RCC 7860 (cell line): ENCODE measurements at regions not wholly inside any gene's neighbourhood (a gene's known extent, or its start where the extent isn't known, plus 50 kb on each side); places are given as distances from the start of the nearest gene placed in this dataset.

Experiments
- DNase-seq: peaks from one replicate; pipeline ENCODE4 v3.0.0-alpha.2; 2015; ENCODE audit warnings: low spot score
- FAIRE-seq: peaks from 2 replicates; lab custom pipeline; 2012; peaks lifted over from hg19 to GRCh38; lab: Jason Lieb, UNC

DNA sequence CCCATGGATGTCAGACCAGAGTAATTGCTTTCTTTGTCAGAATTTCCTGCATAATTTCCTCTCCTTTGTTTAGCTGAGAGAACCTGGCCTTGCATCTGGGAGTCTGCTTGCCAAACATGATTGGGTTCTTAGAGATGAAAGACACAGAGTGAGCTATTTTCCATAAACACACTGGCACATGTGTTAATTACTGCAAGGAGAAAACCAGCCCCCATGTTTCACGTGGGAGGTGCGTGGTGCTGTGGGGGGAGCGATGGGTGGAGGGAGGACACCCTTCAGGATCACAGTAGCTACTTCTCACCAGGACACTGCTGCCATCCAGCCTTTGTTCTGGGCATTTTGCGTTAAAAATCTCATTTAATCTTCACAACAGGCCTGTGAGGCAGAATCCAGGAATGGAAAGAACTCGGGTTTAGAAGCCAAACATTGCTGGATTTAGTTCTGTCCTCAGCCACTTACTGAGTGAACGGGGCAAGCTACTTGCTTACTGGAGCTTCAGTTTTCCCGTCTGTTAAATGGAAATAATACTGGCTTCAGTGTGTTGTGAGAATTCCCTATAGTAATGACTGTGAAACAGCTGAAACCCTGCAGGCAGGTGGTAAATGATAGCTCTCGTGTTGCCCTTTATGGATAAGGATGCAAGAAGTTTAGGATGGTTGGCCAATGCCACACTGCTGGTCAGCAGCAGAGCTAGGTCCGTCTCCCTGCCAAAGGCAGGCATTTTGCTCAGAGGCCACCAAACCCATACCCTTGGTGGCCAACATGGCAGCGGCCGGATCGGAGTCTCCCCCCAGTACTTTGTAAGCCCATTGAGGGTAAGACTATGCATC, 100.1 kb upstream of the ASAP2 start:
- FAIRE-seq: no peak
- DNase-seq: no peak

DNA sequence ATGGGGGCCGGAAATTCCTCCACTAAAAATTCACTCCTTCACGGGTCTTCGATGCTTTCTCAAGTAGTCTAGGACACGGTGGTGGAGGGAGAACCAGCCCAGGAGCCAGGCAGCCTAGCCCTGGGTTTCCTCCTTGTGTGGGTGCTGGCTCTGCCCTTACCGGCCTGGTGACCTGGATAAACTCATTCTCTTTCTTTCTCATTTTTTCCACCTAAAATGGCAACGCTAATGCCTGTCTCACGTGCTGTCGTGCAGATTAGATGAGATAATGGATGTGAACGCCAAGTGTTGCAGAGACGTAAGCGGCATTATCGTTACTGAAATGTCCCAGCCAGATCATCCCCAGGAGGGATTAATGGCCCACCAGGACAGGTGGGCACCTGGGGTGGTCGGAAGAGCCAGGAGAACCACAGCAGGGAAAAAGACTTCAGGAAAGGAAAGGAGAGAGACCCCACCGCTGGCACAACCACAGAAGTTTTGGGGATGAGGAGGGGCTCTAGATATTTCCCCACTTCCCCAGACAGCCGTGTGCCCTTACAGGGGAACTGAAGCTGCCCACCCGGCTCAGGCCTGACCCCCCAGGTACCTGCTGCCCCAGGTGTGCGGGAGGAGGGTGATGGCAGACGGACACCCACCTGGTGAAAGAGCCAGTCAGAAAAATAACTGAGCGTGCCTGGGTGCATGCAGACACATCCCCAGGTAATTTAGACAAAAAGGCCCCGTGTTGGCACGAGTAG, 100.8 kb upstream of the ASAP2 start:
- no peak for FAIRE-seq
- no peak for DNase-seq

- FAIRE-seq: no peak
Observed at GRCh38 chr2:9103663-9104277, 100.3 kb upstream of the MBOAT2 start.

DNA sequence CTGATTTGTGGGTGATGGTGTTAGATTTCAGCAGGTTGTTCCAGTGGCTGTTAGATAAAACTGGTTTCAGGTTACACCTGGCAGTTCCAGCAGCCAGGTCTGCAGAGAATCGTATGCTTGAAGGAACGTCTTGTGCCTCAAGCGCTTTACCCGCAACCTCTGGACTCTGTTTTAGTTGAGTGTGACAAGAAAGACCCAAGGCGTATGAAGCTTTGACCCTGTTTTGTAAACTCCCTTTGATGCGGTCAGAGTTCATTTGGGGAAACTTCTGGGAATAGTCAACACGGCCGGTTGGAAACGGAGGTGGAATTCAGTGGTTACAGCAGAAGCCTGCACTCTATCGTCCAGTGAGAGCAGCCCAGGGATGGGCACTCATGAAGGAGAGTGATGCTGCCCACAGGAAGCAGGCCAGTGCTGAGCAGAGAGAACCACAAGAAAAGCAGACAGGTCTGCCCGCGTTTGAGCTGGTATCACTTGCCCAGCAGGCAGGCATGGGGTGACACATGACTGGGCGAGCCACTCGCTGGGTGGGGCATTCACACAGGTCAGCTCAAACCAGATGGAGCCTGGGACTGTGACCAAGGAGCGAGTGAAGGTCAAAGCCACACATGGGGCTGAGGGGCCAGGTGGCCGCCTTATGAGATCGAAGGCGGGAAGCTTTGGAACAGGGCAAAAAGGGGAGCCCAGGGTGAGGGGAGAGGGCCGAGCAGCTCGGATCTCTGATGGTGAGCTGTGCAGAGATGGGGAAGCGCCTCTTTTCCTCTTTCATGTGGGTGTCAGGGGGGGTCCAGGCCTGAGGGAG, 99.6 kb upstream of the MBOAT2 start:
- no peak for FAIRE-seq
- no peak for DNase-seq

More at GRCh38 chr2:9103663-9104277, 100.3 kb upstream of the MBOAT2 start:
- DNase-seq: no peak

DNA sequence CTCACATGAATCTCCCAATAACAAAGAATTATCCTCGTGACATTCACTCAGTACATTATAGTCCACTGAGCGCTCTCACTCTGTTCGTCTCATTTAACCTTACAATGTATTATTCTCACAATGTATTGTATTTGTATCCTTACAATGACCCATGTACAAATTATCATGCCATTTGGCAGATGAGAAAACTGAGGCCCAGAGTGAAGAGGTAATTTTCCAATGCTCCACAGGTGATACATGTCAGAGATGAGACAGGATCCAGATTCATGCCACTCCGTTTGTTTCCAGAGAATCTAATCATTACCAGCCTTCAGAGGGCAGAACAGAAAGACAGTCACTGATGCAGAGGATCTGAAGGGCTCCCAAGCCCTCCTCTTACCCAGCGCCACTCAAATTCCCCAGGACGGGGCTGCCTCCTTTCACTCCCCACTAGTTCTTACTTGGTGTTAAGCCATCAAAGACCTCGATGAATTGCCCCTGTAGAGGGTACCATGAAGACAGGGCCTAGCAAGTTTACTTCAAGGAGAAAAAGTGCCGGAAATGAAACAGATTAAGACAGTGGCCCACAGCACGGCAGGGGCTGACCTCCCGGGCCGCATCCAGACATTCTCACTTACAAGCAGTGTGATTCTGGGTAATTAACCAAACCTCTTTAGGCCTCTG, 98.4 kb upstream of the MBOAT2 start:
- DNase-seq (no peak), FAIRE-seq (no peak)

DNA sequence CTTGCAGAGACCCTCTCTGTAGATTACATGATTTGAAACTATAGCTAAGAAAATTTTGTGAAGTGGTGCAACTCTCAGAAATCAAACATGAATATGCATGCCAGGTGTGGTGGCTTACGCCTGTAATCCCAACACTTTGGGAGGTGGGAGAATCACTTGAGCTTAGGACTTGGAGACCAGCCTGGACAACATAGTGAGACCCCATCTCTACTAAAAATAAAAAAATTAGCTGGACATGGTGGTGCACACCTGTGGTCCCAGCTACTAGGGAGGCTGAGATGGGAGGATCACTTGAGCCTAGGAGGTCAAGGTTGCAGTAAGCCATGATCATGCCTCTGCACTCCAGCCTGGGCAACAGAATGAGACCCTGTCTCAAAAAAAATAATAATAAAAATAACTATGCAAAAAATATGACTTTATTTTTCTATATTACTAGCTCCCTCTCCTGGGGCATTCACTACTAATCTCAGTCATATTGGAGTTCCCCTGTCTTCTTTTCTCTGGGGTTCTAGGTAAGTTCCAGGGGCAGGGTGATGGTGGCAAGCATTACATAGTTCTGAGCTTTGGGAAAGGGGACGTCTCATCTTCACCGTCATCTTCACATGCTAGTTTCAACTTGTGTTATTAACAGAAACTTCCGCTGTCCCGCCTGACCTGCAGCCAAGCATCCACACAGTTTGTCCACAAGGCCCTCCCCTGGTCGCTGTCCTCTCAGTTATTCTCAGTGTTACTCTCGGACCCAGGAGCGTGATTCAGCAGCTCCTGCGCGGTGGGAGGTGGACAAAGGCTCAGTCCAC, 96.8 kb upstream of the MBOAT2 start:
- no peak for DNase-seq

DNA sequence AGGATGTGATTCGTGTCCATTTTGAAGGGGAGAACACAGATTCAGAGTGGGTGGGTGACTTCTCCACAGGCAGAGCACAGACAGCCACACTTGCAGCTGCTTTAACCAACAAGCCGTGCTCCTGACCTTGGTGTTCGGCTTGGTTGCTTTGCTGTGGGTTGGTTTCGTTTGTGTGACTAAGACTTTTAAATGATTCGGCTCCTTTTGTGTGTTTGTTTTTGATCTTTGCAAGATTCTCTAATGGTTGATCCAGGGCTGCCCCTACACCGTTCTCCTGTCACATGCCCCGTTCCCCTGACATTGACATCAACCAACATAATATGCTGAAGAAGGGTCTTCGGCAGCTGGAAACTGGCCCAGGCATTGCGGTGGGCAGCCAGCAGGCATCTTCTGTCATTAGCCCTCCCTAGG, 95.9 kb upstream of the MBOAT2 start:
- peak; percentile 58 for FAIRE-seq

More for the DNA sequence above, 96.8 kb upstream of the MBOAT2 start:
- no peak for FAIRE-seq

GRCh38 chr2:9097892-9098291, 94.4 kb upstream of the MBOAT2 start:
- DNase-seq (no peak), FAIRE-seq (no peak)

More for the DNA sequence above, 95.9 kb upstream of the MBOAT2 start:
- DNase-seq: peak; percentile 53

GRCh38 chr2:9097239-9097638, 93.8 kb upstream of the MBOAT2 start:
- DNase-seq (no peak), FAIRE-seq (no peak)

- FAIRE-seq (no peak), DNase-seq (no peak)
Observed at GRCh38 chr2:9096761-9097160, 93.3 kb upstream of the MBOAT2 start.

DNA sequence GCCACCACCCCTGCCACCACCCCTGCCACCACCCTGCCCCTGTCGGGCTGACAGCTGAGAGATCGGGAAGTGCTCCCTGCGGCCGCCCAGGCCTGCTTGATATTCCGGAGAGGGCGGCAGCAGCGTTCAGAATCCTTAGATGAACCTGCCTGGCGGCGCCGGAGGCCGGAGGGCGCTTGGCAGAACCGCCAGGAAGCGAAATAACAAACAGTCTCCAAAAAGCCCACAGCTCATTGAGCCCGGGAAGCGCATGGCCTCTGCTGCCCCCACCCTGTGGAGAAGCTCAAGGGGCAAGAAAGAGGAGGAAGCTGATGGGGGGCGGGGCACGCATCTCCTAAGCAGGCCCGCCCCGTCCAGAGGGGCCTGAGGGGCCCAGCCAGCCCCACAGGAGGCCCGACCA, 92.2 kb upstream of the MBOAT2 start:
- FAIRE-seq: no peak
- DNase-seq: no peak

DNA sequence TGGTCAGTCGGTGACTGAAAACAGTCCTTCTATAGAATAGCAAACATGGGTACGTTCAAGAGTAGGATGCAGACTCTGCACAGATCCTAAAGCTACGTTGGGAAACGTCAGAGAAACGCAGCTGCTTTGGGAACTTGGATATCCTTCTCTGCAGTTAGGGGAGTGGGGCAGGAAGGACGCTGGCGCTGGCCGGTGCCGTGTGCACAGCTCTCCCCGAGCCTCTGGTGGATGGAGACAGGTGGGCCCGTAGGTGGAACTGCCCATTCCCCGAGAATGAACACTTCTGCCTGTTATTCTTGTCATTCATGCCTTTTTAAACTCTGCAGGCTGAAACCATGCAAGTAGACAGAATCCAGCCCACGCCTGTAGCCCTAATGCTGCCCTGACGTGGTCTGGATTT, 91.7 kb upstream of the MBOAT2 start:
- DNase-seq: no peak

DNA sequence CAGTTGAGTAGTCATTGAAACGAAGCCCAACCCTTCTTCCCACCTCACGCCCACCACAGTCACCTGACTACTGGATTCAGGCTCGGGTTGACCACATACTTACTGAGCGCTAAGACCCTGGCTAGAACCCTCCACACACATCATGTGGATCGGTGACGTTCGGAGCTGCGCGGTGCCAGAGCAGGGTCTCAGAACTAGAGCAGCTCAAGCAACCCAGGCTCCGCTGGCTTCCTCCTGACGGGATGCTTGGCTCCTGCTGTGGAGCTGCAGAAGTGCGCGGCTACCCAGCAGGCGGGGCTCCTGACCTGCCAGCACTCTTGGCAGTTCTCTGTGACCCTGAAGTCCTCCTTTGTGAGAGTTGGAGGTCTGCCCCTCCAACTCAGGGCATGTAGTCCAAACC, 90.6 kb upstream of the MBOAT2 start:
- FAIRE-seq (no peak), DNase-seq (no peak)

More for the DNA sequence above, 91.7 kb upstream of the MBOAT2 start:
- FAIRE-seq: no peak

DNA sequence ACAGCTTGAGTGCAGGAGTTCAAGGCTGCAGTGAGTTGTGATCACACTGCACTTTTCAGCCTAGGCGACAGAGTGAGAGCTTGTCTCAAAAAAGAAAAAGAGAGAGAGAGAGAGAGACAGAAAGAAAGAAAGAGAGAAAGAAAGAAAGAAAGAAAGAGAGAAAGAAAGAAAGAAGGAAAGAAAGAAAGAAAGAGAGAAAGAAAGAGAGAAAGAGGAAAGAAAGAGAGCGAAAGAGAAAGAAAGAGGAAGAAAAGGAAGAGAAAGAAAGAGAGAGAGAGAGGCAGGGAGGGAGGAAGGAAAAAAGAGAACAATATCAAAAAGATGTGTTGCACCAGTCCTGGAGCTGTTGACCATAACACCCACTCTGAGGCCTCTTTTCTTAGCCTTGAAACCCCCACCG, 89.8 kb upstream of the MBOAT2 start:
- FAIRE-seq (no peak), DNase-seq (no peak)

GRCh38 chr2:9092383-9093282, 89.1 kb upstream of the MBOAT2 start:
- DNase-seq (no peak), FAIRE-seq (no peak)

- FAIRE-seq: peak; percentile 66
- peak; percentile 47 for DNase-seq
Observed at GRCh38 chr2:9091811-9092210, 88.3 kb upstream of the MBOAT2 start.

GRCh38 chr2:9089831-9090230, 86.3 kb upstream of the MBOAT2 start:
- DNase-seq: no peak
- FAIRE-seq: no peak

DNA sequence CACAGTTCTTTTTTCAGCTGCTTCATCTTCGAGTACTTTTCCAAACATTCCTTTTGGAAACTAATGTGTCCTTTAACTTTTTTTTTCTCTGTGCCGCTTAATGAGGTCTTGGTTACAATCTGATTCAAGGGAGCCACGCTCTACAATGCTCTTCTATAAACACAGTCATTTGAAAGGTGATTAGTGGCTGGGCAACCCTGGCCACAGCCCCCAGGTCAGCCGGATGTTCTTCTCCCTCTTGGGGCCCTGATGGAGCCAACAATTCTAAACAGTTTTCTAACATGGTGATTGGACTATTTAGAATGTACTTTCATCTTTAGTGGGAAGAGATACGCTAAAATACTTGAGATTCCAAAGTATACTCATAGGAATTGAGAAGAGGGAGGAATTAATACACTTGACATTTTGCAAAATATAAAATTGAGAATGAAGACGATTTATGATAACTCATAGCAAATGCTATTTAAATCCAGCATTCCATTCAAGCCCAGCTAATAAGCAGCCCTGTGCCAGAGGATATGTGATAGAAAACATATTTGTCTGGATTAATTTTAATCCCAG, 83.7 kb upstream of the MBOAT2 start:
- DNase-seq: no peak
- no peak for FAIRE-seq
